G401.6 (cell line): ENCODE measurements at regions not wholly inside any gene's neighbourhood (a gene's known extent, or its start where the extent isn't known, plus 50 kb on each side); places are given as distances from the start of the nearest gene placed in this dataset.
"Not testable (repeated sequence)": the region's sequence is repeated elsewhere in the genome, so short reads cannot be mapped to it uniquely, and the experiment has no call there.

Experiments
- FAIRE-seq: peaks from 2 replicates; lab custom pipeline; 2012; peaks lifted over from hg19 to GRCh38; lab: Jason Lieb, UNC

GRCh38 chr20:48440916-48441315 lies 386.9 kb downstream of the PREX1 start:
- FAIRE-seq: no peak

- not testable (repeated sequence) for FAIRE-seq
These were observed 387.5 kb downstream of the PREX1 start for GRCh38 chr20:48440261-48440660.

- no peak for FAIRE-seq
These were observed 390.7 kb downstream of the PREX1 start for GRCh38 chr20:48437146-48437545.

- not testable (repeated sequence) for FAIRE-seq
These were observed 391.2 kb downstream of the PREX1 start for GRCh38 chr20:48436609-48437008.

- FAIRE-seq: no peak
These were observed 394.6 kb downstream of the PREX1 start for GRCh38 chr20:48433178-48433577.

GRCh38 chr20:48432494-48432832 lies 395.3 kb downstream of the PREX1 start:
- no peak for FAIRE-seq

- FAIRE-seq: no peak
These were observed 395.9 kb downstream of the PREX1 start for GRCh38 chr20:48431653-48432493.

GRCh38 chr20:48426630-48427029 lies 401.2 kb downstream of the PREX1 start:
- no peak for FAIRE-seq

- no peak for FAIRE-seq
These were observed 401.8 kb downstream of the PREX1 start for GRCh38 chr20:48425817-48426612.

- FAIRE-seq: no peak
These were observed 402.5 kb downstream of the PREX1 start for GRCh38 chr20:48425321-48425720.

- no peak for FAIRE-seq
These were observed 405.4 kb downstream of the PREX1 start for GRCh38 chr20:48422242-48422960.

- no peak for FAIRE-seq
These were observed 406.3 kb downstream of the PREX1 start for GRCh38 chr20:48421547-48421946.

- FAIRE-seq: no peak
These were observed 407.6 kb downstream of the PREX1 start for GRCh38 chr20:48420176-48420575.

- no peak for FAIRE-seq
These were observed 408.6 kb downstream of the PREX1 start for GRCh38 chr20:48419173-48419572.

GRCh38 chr20:48416002-48416401 lies 411.8 kb downstream of the PREX1 start:
- no peak for FAIRE-seq

GRCh38 chr20:48414786-48415185 lies 413.0 kb downstream of the PREX1 start:
- FAIRE-seq: no peak

- FAIRE-seq: no peak
These were observed 415.8 kb downstream of the PREX1 start for GRCh38 chr20:48411919-48412522.

GRCh38 chr20:48411245-48411644 lies 416.6 kb downstream of the PREX1 start:
- no peak for FAIRE-seq

- no peak for FAIRE-seq
These were observed 418.7 kb downstream of the PREX1 start for GRCh38 chr20:48409055-48409615.

GRCh38 chr20:48407710-48408109 lies 420.1 kb downstream of the PREX1 start:
- no peak for FAIRE-seq

- FAIRE-seq: no peak
These were observed 420.9 kb downstream of the PREX1 start for GRCh38 chr20:48406912-48407340.

GRCh38 chr20:48406498-48406897 lies 421.3 kb downstream of the PREX1 start:
- no peak for FAIRE-seq
